ENCODE measurements at regions not wholly inside any gene's neighbourhood (a gene's known extent, or its start where the extent isn't known, plus 50 kb on each side); places are given as distances from the start of the nearest gene placed in this dataset.
"Not testable (repeated sequence)": the region's sequence is repeated elsewhere in the genome, so short reads cannot be mapped to it uniquely, and the experiment has no call there.

DNA sequence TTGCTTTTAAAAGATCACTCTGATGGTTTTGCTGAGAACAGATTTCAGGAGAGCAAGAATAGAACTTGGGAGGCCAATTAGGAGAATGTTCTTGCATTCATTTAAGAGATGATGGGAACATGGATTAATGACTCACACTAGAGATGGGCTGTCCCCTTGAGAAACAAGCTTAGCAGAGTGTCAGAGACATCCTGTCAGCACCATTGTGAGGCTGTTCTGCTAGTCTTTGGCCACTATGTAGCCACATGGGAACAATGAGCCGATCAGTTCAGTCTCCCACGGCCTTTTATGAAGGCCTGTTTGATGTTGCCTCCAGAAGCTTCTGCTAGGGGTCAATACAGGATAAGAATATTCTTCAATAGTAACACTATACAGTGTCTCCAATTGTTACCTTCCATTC lies 113.0 kb upstream of the EYA4 start:
- no peak overlapping the region for H3K27ac Mint-ChIP-seq (ENCODE audit: low read depth)
- no peak overlapping the region for H3K4me3 Mint-ChIP-seq
- ATAC-seq (replicated peaks; ENCODE audit: extremely low read depth, poor library complexity, severe bottlenecking): no peak

DNA sequence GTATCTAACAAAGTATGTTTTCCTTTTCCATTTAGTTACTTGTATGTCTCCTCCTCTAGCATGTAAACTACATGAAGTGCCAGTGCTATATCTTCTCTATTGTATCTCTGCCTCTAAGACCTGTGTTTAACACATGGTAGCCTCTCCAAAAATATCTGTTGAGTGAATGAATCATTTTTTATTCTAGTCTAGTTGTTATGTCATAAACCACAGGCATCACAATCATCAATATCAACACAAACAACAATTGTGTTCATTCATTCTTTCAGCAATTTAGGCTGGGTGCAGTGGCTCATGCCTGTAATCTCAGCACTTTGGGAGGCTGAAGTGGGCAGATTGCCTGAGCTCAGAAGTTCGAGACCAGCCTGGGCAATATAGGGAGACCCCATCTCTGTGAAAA lies 111.6 kb upstream of the EYA4 start:
- no peak for ATAC-seq (replicated peaks; ENCODE audit: extremely low read depth, poor library complexity, severe bottlenecking)
- peaks cover 5% of the 10 kb centered on the region for H3K9me3 Mint-ChIP-seq
- no peaks in the 10 kb centered on the region for H3K36me3 Mint-ChIP-seq (ENCODE audit: insufficient read depth)

More for the DNA sequence above, 113.0 kb upstream of the EYA4 start:
- Mint-ChIP-seq H3K36me3 (ENCODE audit: insufficient read depth) (peaks cover under 1% of the 10 kb centered on the region), H3K9me3 (peaks cover 3% of the 10 kb centered on the region), H3K27me3 (no peaks in the 10 kb centered on the region), H3K4me1 (no peaks in the 10 kb centered on the region)
- DNase-seq (ENCODE audit: low spot score in 2 of 2): no peak

DNA sequence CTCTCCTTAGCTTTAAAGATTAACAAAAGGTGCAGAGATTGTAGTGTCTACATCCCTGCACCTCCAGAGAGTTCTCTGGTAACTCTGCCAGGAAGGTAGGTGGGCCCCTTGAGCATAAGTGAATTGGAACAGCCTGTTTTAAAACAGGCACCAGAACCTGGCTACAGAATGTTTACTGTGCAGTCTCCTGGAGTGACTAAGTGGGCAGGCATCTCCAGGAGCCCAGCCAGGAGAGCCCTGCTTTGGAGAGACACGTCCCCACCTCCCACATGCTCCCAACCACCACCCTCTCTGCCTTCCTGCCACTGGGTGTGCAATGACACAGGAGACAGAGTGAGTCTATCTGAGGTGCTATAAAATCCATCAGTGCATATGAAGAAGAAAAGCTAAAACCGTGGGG lies 110.3 kb upstream of the EYA4 start:
- H3K36me3 Mint-ChIP-seq (ENCODE audit: insufficient read depth): no peaks in the 10 kb centered on the region
- H3K4me3 Mint-ChIP-seq: no peak overlapping the region
- H3K4me1 Mint-ChIP-seq: no peaks in the 10 kb centered on the region
- H3K9me3 Mint-ChIP-seq: peaks cover 5% of the 10 kb centered on the region
- ATAC-seq (replicated peaks; ENCODE audit: extremely low read depth, poor library complexity, severe bottlenecking) (no peak), DNase-seq (ENCODE audit: low spot score in 2 of 2) (no peak)
- H3K27ac Mint-ChIP-seq (ENCODE audit: low read depth): no peak overlapping the region
- H3K27me3 Mint-ChIP-seq: no peaks in the 10 kb centered on the region

More for the DNA sequence above, 111.6 kb upstream of the EYA4 start:
- Mint-ChIP-seq H3K27ac (ENCODE audit: low read depth) (no peak overlapping the region), H3K27me3 (no peaks in the 10 kb centered on the region), H3K4me1 (no peaks in the 10 kb centered on the region), H3K4me3 (no peak overlapping the region)
- no peak for DNase-seq (ENCODE audit: low spot score in 2 of 2)

DNA sequence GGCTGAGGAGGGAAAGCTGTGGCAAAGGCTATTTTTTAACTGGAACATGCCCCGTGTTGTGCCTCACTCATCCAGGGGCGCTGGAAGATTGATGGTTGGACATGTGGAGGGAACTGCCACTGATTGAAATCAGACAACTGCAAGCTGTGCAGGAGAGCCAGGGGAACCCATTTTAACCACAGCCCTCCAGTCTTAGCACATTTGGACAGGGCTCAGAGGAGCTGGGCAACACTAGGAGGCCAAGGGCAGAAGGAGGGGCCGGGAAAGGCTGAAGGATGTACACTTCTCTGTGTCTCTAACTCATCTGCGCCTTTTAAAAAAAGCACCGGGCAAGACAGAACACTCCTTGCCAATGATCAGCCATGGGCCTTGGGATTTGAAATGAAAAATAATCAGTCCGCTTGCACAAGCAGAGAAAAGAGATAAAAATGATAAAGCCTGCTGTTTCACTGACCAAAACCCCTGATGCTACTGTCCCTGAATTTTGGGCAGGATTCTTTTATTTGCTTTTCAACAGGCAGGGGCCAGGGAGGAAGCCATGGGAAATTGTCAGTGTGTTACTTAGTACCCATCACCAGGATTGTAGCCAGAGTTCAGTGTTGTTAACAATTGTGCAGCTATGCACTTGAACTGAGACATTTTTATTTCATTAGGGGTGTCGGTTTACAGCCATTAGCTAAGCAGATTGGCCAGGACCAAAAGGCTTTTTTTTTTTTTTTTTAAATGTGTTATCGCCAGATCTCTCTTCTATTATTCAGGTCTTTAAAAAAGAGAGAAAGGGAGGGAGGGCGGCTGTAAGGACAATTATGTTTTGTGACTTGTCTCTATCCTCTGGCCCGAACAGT lies 109.3 kb upstream of the EYA4 start:
- H3K27me3 Mint-ChIP-seq: no peaks in the 10 kb centered on the region
- H3K36me3 Mint-ChIP-seq (ENCODE audit: insufficient read depth): no peaks in the 10 kb centered on the region
- ATAC-seq (replicated peaks; ENCODE audit: extremely low read depth, poor library complexity, severe bottlenecking) (no peak), DNase-seq (ENCODE audit: low spot score in 2 of 2) (no peak)
- H3K4me3 Mint-ChIP-seq: no peak overlapping the region
- H3K9me3 Mint-ChIP-seq: peaks cover 5% of the 10 kb centered on the region
- H3K27ac Mint-ChIP-seq (ENCODE audit: low read depth): no peak overlapping the region
- H3K4me1 Mint-ChIP-seq: no peaks in the 10 kb centered on the region

DNA sequence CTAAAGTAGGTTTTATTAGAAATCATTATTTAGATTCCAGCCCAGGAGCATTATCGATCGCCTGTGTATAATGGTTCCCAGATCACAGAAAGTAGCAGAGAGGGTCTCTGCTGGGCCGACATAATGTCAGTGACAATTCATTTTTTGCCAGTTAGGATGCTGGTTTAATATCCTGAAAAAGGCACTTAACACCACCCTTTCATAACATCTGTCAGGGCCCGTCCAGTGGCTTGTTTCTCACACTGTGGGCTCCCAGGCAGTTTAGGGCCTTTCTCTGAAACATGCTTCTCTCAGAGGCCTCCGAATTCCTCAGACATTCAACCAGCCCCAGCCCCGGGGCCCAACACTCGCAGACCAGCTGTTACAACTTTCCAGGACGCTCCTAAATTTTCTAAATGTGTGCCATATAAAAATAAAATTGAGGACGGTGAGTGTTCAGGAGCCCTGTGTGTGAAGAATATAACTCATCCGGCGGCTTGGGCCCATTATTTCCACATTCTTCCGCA lies 108.6 kb upstream of the EYA4 start:
- H3K36me3 Mint-ChIP-seq (ENCODE audit: insufficient read depth): no peaks in the 10 kb centered on the region
- no peaks in the 10 kb centered on the region for H3K4me1 Mint-ChIP-seq
- ATAC-seq (replicated peaks; ENCODE audit: extremely low read depth, poor library complexity, severe bottlenecking) (no peak), DNase-seq (ENCODE audit: low spot score in 2 of 2) (no peak)
- H3K4me3 Mint-ChIP-seq: no peak overlapping the region
- peaks cover 5% of the 10 kb centered on the region for H3K9me3 Mint-ChIP-seq
- H3K27me3 Mint-ChIP-seq: no peaks in the 10 kb centered on the region
- H3K27ac Mint-ChIP-seq (ENCODE audit: low read depth): no peak overlapping the region

DNA sequence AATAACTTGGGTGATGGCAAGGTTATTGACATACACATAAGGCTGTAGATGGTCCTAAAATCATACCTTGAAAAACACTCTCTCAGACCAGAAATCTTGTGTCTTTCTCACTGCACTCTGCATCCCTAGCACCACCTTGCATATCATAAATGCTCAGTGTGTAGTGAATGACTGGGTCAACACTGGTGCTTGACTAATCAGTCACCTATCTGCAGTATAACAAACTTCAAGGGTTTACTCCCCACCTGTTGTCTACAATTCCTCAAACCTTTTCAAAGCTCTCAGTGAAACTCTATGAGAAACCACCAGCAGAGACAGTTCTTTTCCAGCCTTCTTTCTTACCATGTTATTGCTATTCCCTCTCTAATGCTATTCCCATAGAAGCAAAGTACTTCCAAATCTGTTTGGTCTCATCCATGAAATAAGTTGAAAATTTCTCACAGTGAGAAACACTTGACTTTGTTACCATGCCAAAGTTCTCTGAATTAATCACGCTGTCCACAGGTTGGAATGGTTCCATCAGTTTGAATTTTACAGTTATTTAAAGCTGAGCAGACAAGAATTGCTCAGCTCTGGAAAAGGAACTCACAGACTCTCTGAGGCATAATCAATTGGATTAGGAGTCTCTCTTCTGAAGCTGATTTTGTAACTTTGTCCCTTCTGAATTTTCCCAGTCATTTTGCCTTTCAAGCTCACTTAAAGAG lies 104.8 kb upstream of the EYA4 start:
- Mint-ChIP-seq H3K4me3 (no peak overlapping the region), H3K27me3 (no peaks in the 10 kb centered on the region), H3K9me3 (peaks cover 5% of the 10 kb centered on the region), H3K36me3 (ENCODE audit: insufficient read depth) (no peaks in the 10 kb centered on the region), H3K27ac (ENCODE audit: low read depth) (no peak overlapping the region), H3K4me1 (no peaks in the 10 kb centered on the region)
- no peak for DNase-seq (ENCODE audit: low spot score in 2 of 2)
- ATAC-seq (replicated peaks; ENCODE audit: extremely low read depth, poor library complexity, severe bottlenecking): no peak

DNA sequence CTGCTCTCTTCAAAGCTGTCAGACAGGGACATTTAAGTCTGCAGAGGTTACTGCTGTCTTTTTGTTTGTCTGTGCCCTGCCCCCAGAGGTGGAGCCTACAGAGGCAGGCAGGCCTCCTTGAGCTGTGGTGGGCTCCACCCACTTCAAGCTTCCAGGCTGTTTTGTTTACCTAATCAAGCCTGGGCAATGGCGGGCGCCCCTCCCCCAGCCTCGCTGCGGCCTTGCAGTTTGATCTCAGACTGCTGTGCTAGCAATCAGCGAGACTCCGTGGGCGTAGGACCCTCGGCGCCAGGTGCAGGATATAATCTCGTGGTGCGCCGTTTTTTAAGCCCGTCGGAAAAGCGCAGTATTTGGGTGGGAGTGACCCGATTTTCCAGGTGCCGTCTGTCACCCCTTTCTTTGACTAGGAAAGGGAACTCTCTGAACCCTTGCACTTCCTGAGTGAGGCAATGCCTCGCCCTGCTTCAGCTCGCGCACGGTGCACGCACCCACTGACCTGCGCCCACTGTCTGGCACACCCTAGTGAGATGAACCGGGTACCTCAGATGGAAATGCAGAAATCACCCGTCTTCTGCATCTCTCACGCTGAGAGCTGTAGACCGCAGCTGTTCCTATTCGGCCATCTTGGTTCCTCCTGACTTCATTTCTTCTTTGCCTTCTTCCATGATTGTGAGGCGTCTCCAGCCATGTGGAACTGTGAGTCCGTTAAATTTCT lies 93.5 kb upstream of the EYA4 start:
- H3K27ac Mint-ChIP-seq (ENCODE audit: low read depth); H3K27me3 Mint-ChIP-seq; ATAC-seq (replicated peaks; ENCODE audit: extremely low read depth, poor library complexity, severe bottlenecking); H3K36me3 Mint-ChIP-seq (ENCODE audit: insufficient read depth); H3K4me1 Mint-ChIP-seq; DNase-seq (ENCODE audit: low spot score in 2 of 2); H3K4me3 Mint-ChIP-seq: not testable (repeated sequence)
- H3K9me3 Mint-ChIP-seq: peaks cover 13% of the 10 kb centered on the region

DNA sequence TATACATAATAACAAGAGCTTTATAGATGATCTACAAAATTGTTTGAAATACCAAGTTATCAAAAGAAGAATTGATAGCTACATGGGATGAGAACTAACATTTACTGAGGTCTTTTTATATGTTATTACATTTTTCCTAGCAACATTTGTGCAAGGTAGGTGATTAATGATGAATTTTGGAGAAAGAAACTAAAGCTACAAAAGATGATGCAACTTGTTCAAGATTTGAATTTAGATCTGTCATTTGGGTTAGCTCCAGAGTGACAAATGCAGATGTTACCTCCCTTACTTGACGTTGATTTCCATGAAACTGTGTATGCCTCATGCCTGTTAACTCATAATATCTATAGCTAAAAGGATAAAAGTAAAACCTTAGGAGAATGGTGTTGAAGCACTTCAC lies 84.5 kb upstream of the EYA4 start:
- H3K27ac Mint-ChIP-seq (ENCODE audit: low read depth): no peak overlapping the region
- no peaks in the 10 kb centered on the region for H3K27me3 Mint-ChIP-seq

DNA sequence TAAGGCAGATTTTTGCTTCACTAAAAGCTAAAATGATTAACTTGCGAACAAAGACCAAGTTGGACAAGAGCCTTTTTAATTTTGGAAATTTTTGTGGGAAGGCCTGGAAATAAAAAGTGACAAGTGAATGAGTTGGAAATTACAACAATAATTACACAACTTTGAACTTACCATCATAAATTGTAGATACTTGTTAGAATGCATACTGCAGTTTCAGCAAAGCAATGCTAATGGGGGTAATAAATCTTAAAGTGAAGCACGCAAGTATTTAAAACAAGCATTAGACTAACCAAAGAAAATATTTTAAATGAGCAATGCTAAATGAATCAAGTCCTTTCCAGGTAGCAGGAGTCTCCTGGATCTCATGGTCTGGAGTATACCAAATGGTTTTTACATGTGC lies 83.2 kb upstream of the EYA4 start:
- H3K9me3 Mint-ChIP-seq: peaks cover 6% of the 10 kb centered on the region
- H3K27me3 Mint-ChIP-seq: no peaks in the 10 kb centered on the region
- DNase-seq (ENCODE audit: low spot score in 2 of 2) (no peak), ATAC-seq (replicated peaks; ENCODE audit: extremely low read depth, poor library complexity, severe bottlenecking) (no peak)
- no peaks in the 10 kb centered on the region for H3K36me3 Mint-ChIP-seq (ENCODE audit: insufficient read depth)
- no peak overlapping the region for H3K4me3 Mint-ChIP-seq
- no peaks in the 10 kb centered on the region for H3K4me1 Mint-ChIP-seq
- H3K27ac Mint-ChIP-seq (ENCODE audit: low read depth): no peak overlapping the region

More for the DNA sequence above, 84.5 kb upstream of the EYA4 start:
- Mint-ChIP-seq H3K4me3 (no peak overlapping the region), H3K4me1 (no peaks in the 10 kb centered on the region), H3K9me3 (peaks cover 19% of the 10 kb centered on the region), H3K36me3 (ENCODE audit: insufficient read depth) (no peaks in the 10 kb centered on the region)
- DNase-seq (ENCODE audit: low spot score in 2 of 2): no peak
- ATAC-seq (replicated peaks; ENCODE audit: extremely low read depth, poor library complexity, severe bottlenecking): no peak

DNA sequence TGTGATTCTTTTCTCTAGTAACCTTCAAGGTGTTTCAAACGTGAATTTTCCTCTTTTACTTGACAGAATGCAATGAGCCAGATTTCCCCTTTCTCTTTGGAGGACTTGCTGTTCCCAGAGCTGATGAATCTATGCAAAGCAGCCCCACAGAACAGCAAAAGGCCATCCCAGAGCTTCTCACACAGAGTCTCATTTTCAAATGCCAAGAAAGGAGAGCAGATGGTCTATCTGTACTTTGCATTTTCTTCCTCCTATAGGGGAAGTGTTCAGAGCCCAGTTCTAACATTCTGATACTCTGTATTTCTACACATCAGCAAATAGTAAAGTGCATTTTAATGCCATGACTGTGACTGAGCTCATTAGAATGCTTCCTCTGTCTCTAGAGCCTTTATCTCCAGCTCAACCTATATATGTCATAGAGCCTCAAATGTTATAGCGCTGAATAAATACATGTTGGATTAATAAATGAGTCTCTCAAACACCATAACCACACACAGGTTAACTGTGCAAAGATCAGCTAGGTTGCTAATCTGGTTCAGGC lies 81.8 kb upstream of the EYA4 start:
- Mint-ChIP-seq H3K27ac (ENCODE audit: low read depth) (no peak overlapping the region), H3K36me3 (ENCODE audit: insufficient read depth) (no peaks in the 10 kb centered on the region), H3K27me3 (no peaks in the 10 kb centered on the region), H3K4me1 (no peaks in the 10 kb centered on the region), H3K4me3 (no peak overlapping the region), H3K9me3 (no peaks in the 10 kb centered on the region)
- no peak for DNase-seq (ENCODE audit: low spot score in 2 of 2)
- ATAC-seq (replicated peaks; ENCODE audit: extremely low read depth, poor library complexity, severe bottlenecking): no peak

DNA sequence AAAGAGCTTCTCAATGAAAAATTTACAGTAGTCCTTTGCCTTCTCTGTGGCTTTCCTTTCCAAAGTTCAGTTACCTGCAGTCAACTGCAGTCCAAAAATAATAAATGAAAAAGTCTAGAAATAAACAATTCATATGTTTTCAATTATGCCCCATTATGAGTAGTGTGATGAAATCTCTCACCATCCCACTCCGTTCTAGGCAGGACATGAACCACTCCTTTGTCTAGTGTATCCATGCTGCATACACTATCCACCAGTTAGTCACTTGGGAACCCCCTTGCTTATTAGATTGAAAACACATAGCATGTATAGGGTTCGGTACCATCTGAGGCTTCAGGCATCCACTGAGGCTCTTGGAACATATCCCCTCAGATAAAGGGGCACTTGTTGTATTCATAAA lies 80.6 kb upstream of the EYA4 start:
- Mint-ChIP-seq H3K36me3 (ENCODE audit: insufficient read depth) (no peaks in the 10 kb centered on the region), H3K27me3 (no peaks in the 10 kb centered on the region), H3K4me1 (no peaks in the 10 kb centered on the region), H3K27ac (ENCODE audit: low read depth) (no peak overlapping the region), H3K4me3 (no peak overlapping the region), H3K9me3 (no peaks in the 10 kb centered on the region)
- no peak for DNase-seq (ENCODE audit: low spot score in 2 of 2)
- ATAC-seq (replicated peaks; ENCODE audit: extremely low read depth, poor library complexity, severe bottlenecking): no peak

DNA sequence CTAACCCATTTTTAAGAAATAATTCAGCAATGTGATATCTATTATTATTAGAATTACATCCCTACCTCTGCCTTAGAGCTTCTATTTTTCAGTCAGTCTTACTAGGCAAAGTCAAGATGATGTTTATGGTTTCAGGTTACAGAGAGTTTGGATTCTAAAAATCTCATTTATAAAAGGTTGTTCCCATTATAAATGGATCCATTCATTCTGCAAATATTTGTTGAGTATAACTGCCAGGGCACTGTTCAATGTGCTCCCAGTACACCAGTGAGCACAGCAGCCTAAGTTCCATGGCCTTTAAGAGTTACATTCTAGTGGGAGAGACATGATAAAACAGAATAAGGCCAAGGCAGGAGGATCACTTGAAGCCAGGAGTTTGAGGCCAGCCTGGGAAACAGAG lies 75.9 kb upstream of the EYA4 start:
- no peak for DNase-seq (ENCODE audit: low spot score in 2 of 2)
- H3K4me1 Mint-ChIP-seq: no peaks in the 10 kb centered on the region
- no peaks in the 10 kb centered on the region for H3K36me3 Mint-ChIP-seq (ENCODE audit: insufficient read depth)
- no peak overlapping the region for H3K4me3 Mint-ChIP-seq
- ATAC-seq (replicated peaks; ENCODE audit: extremely low read depth, poor library complexity, severe bottlenecking): no peak
- H3K9me3 Mint-ChIP-seq: peaks cover 12% of the 10 kb centered on the region
- H3K27ac Mint-ChIP-seq (ENCODE audit: low read depth): no peak overlapping the region
- H3K27me3 Mint-ChIP-seq: no peaks in the 10 kb centered on the region

All from central memory CD8-positive, alpha-beta T cell (primary cell).